Urinary bladder (tissue), 3 donors: ENCODE measurements at regions not wholly inside any gene's neighbourhood (a gene's known extent, or its start where the extent isn't known, plus 50 kb on each side); places are given as distances from the start of the nearest gene placed in this dataset.

Source experiments
- DNase-seq: peaks from one replicate; pipeline ENCODE4 v3.0.0-alpha.2; 2015; ENCODE audit errors: extremely low spot score
- H3K27ac ChIP-seq: one replicate; pipeline ENCODE4 v1.5.1; 2013; ENCODE audit warnings: low read depth, mild to moderate bottlenecking, moderate library complexity
- H3K36me3 ChIP-seq: one replicate; pipeline ENCODE4 v1.6.1; 2013; ENCODE audit warnings: mild to moderate bottlenecking, moderate library complexity; ENCODE audit not compliant: insufficient read depth
- H3K4me1 ChIP-seq: one replicate; pipeline ENCODE4 v1.6.1; 2013; ENCODE audit warnings: mild to moderate bottlenecking, moderate library complexity; ENCODE audit not compliant: insufficient read depth
- H3K4me3 ChIP-seq: one replicate; pipeline ENCODE4 v1.5.1; 2013; ENCODE audit warnings: low read depth, low read length
- WGBS: extraction: QIAGEN DNeasy Blood & Tissue Kit; methylation state at CpG from one replicate; pipeline ENCODE4 v1.1.7; 2013; 5-methylcytosine and 5-hydroxymethylcytosine counted together
- donor health status: healthy with polysubstance abuse.
- donor health status: healthy.

DNA sequence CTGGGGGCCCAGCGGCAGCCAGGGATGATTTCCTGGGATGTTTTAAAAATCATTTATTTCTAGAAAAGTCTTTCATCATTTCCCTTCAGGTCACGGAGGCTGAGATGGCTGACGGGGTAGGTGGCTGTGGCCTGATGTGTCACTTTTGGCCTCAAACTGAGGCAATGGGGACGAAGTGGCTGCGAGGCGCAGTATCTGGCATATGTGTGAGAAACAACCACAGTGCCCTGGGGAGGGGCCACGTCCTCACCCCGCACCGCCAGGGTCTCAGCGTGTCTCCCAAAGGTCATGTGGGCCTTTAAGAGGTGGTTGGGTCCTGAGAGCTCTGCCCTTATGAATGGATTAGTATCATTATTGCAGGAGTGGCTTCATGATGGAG, 120.0 kb downstream of the CEBPB start:
- Histone ChIP-seq H3K36me3 (no peaks in the 10 kb centered on the region), H3K4me1 (no peaks in the 10 kb centered on the region)
- DNase-seq = no peak

DNA sequence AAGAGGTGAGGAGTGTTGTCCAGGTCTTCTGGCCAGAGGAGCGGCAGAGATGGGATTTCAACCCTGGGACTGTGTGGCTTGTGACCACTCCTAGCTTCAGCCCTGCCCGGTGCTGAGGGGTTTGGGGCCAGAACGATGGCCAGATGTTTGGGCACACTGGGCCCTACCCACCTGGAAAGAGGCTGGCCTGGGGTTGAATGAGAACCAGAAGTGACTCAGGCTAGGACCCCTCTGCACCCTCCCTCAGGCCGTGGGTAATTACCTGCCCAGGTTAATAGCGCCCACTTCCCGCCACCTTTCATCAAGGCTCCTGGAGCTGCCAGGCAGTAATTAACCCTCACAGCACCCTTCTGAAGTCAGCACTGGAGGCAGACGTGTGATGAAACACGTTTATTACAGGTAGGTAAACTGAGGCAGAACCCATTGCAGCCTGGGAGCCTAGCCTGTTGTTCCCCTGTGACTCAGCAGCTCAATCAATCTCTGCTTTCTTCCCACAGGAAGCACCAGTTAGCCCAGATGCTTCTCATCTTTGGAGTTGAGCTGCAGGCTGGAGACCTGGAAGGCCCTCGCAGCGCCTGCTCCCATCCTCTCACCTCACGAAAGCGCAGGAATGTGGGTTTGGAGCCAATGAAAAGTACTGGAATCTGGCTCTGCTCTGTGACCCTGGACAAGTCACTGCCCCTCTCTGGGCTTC, 120.8 kb downstream of the CEBPB start:
- whole genome bisulfite sequencing = 82% methylated on average over 12 of the region's 12 CpGs
- H3K36me3 ChIP-seq = no peaks in the 10 kb centered on the region
- no peak overlapping the region for H3K4me3 ChIP-seq
- H3K27ac ChIP-seq = no peak overlapping the region
- no peaks in the 10 kb centered on the region for H3K4me1 ChIP-seq
- no peak for DNase-seq

More for the DNA sequence above, 120.0 kb downstream of the CEBPB start:
- Histone ChIP-seq H3K27ac (no peak overlapping the region), H3K4me3 (no peak overlapping the region)
- WGBS = 94% methylated on average over 10 of the region's 10 CpGs

GRCh38 chr20:50312002-50312681, 121.5 kb downstream of the CEBPB start:
- no peak overlapping the region for H3K27ac ChIP-seq
- H3K4me3 ChIP-seq = no peak overlapping the region
- H3K36me3 ChIP-seq = no peaks in the 10 kb centered on the region
- DNase-seq = no peak
- 74% methylated on average over 5 of the region's 5 CpGs for WGBS
- no peaks in the 10 kb centered on the region for H3K4me1 ChIP-seq

- no peak for DNase-seq
- Histone ChIP-seq H3K36me3 (no peaks in the 10 kb centered on the region), H3K27ac (no peak overlapping the region), H3K4me1 (no peaks in the 10 kb centered on the region), H3K4me3 (no peak overlapping the region)
- WGBS = 37% methylated on average over 16 of the region's 16 CpGs
Observed at GRCh38 chr20:50312682-50313521, 122.3 kb downstream of the CEBPB start.

DNA sequence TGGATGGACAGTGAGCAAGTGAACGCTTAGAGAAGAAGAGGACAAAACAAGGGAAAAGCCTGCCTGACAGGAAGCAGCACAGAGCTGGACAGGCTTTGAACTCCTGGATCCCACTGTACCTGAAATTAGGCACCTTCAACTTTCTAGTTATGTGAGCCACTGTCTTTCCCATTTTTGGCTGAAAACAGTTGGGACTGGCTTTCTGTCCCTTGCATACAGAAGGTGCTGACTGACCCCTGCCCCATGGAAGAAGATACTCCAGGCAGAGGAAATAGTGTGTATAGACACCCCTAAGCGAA, 122.8 kb downstream of the CEBPB start:
- 88% methylated on average over 2 of the region's 2 CpGs for WGBS
- H3K4me1 ChIP-seq = no peaks in the 10 kb centered on the region
- no peaks in the 10 kb centered on the region for H3K36me3 ChIP-seq
- no peak for DNase-seq
- H3K4me3 ChIP-seq = no peak overlapping the region
- no peak overlapping the region for H3K27ac ChIP-seq

DNA sequence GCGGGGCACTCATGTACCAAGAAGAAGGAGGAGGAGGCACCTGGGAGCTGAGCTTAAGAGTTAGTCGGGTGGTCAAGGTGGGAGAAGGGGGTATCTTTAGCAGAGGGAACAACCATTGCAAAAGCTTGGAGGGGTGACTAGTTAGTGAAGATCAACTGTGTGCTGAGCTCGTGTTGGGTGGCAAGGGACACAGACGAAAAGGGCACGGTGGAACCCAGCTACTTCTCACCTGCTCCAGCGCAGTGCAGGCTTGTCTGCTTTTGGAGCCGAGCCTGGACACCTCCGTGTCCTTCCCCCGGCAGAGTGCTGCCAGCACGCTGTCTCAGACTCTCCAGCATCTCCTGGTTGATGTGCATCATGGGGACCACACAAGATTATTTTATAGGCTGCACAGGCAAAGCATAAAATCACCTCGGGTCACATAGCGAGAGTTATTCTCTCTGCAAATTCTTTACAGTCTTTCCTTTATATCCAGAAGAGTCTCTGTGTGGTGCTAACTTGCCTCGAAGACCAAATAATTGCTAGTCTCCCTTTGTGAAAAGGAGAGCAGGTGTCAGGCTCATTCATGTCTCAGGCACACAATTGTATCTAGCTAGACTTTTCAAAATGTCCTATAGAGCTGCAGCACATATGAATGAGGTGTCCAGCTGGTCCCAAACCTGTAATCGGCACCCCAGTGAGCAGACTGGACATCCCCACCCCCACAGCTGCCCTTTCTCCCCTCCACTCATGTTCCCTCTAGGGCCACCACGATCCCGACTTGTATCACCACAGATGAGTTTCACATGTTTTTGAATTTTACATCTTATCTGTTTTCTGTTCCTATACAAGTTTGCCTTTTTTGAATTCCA, 123.4 kb downstream of the CEBPB start:
- Histone ChIP-seq H3K4me3 (no peak overlapping the region), H3K27ac (no peak overlapping the region), H3K36me3 (no peaks in the 10 kb centered on the region), H3K4me1 (no peaks in the 10 kb centered on the region)
- WGBS = 58% methylated on average over 16 of the region's 16 CpGs
- no peak for DNase-seq

GRCh38 chr20:50314678-50315335, 124.2 kb downstream of the CEBPB start:
- no peaks in the 10 kb centered on the region for H3K36me3 ChIP-seq
- no peaks in the 10 kb centered on the region for H3K4me1 ChIP-seq
- WGBS = 87% methylated on average over 4 of the region's 4 CpGs
- DNase-seq = no peak
- no peak overlapping the region for H3K27ac ChIP-seq
- no peak overlapping the region for H3K4me3 ChIP-seq

GRCh38 chr20:50315586-50316551, 125.2 kb downstream of the CEBPB start:
- Histone ChIP-seq H3K36me3 (no peaks in the 10 kb centered on the region), H3K4me1 (no peaks in the 10 kb centered on the region), H3K27ac (no peak overlapping the region), H3K4me3 (no peak overlapping the region)
- no peak for DNase-seq
- WGBS = 75% methylated on average over 7 of the region's 7 CpGs

DNA sequence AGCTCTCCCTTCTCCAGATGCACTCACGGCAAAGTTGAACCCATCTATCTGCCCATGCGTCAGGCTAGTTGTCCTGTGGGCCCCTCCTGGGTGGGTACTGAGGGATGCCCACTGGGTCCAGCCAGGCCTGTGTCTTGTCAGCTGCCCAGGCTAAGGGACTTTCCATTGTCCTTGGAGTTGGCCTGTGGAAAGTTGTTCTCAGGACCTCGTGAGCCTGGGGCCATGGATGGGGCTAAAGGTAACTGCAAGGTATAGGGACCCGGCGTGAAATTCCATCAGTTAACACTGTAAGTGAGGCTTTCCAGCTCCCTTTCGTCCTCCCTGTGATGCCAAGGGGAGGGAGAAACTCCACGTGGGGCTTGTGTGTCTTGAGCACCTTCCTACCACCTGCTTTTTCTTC, 126.5 kb downstream of the CEBPB start:
- Histone ChIP-seq H3K4me1 (no peaks in the 10 kb centered on the region), H3K36me3 (no peaks in the 10 kb centered on the region), H3K4me3 (no peak overlapping the region), H3K27ac (no peak overlapping the region)
- no peak for DNase-seq
- WGBS = 90% methylated on average over 7 of the region's 7 CpGs

- DNase-seq = no peak
- no peaks in the 10 kb centered on the region for H3K36me3 ChIP-seq
- no peaks in the 10 kb centered on the region for H3K4me1 ChIP-seq
- WGBS = 83% methylated on average over 7 of the region's 7 CpGs
- H3K4me3 ChIP-seq = no peak overlapping the region
- no peak overlapping the region for H3K27ac ChIP-seq
Observed at GRCh38 chr20:50317609-50318008, 127.0 kb downstream of the CEBPB start.

- Histone ChIP-seq H3K4me3 (no peak overlapping the region), H3K4me1 (no peaks in the 10 kb centered on the region), H3K36me3 (no peaks in the 10 kb centered on the region), H3K27ac (no peak overlapping the region)
- 84% methylated on average over 8 of the region's 8 CpGs for WGBS
- DNase-seq = no peak
Observed at GRCh38 chr20:50318710-50319109, 128.1 kb downstream of the CEBPB start.
